ENCODE measurements at regions not wholly inside any gene's neighbourhood (a gene's known extent, or its start where the extent isn't known, plus 50 kb on each side); places are given as distances from the start of the nearest gene placed in this dataset.

DNA sequence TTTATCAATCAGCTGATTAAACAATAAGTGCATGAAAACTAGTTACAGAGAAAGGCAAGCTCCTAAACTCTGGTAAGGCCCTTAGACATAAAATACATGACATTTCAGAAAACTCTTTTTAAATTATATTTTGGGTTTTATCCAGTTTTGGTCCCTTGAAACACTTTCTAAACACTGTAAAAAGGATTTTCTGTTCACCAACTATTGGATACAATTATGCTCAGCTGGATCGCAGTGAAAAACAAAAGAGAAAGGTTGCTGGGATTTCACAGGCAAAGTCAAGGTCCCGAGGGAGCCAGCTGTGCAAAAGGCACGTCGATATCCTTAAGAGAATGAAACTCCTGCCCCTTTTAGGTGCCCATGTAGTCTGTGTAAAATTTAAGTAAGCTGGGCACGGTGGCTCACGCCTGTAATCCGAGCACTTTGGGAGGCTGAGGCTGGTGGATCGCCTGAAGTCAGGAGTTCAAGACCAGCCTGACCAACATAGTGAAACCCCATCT lies 1018.4 kb upstream of the INTU start:
- H3K9ac ChIP-seq (ENCODE audit: low read depth, low read length) = no peak overlapping the region
- no peaks in the 10 kb centered on the region for H3K36me3 ChIP-seq (ENCODE audit: insufficient read depth, low read depth, low read length)
- H3K4me3 ChIP-seq (ENCODE audit: low read length) = no peak overlapping the region
- H3K27ac ChIP-seq (ENCODE audit: low read length) = no peak overlapping the region
- no peaks in the 10 kb centered on the region for H3K27me3 ChIP-seq (ENCODE audit: insufficient read depth, low read length)
- no peaks in the 10 kb centered on the region for H3K4me1 ChIP-seq (ENCODE audit: insufficient read depth, low read length)
- H3K9me3 ChIP-seq (ENCODE audit: insufficient read depth, low read depth, low read length) = peaks cover 5% of the 10 kb centered on the region; the same call in 1 of the 2 replicates

DNA sequence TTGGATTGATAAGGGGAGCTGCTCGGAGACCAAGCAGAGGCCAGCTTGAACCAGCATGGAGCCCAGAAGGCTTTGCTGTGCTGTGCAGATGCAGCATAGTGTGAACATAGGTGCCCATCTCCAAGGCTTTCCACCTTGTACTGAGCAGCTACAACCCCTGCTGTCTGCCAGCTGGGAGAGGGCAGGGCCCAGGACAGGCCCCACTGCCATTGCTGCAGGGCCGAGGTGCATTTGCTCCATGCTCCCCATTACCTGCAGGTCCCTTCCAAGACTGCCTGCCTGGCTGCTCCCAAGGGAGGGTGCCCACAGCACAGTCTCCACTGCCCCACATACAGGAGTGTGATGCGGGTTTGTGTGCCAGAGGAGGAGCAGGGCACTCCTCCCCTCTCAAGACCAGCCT lies 1016.0 kb upstream of the INTU start:
- Histone ChIP-seq H3K9me3 (ENCODE audit: insufficient read depth, low read depth, low read length) (peaks cover 5% of the 10 kb centered on the region; the same call in 1 of the 2 replicates), H3K36me3 (ENCODE audit: insufficient read depth, low read depth, low read length) (no peaks in the 10 kb centered on the region), H3K4me1 (ENCODE audit: insufficient read depth, low read length) (no peaks in the 10 kb centered on the region), H3K27ac (ENCODE audit: low read length) (no peak overlapping the region), H3K9ac (ENCODE audit: low read depth, low read length) (no peak overlapping the region), H3K4me3 (ENCODE audit: low read length) (no peak overlapping the region), H3K27me3 (ENCODE audit: insufficient read depth, low read length) (no peaks in the 10 kb centered on the region)

DNA sequence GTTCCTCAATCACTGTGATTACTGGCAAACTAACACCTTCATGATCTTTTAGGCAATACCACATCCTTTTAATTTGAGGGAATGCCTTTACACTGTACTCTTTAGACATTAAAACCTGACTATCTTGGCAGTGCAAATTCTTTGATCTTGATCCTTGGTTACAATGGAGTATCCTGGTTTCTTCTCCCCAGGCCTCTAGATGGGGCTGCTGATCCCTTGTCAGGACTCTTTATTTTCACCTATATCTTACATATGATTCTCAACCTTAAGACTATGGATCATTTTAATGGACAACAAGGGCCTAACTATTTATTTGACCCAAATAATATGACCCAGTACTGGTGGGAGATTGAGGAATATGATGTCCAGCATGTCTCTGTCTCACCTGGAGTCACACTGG lies 1005.5 kb upstream of the INTU start:
- no peak overlapping the region for H3K4me3 ChIP-seq (ENCODE audit: low read length)

DNA sequence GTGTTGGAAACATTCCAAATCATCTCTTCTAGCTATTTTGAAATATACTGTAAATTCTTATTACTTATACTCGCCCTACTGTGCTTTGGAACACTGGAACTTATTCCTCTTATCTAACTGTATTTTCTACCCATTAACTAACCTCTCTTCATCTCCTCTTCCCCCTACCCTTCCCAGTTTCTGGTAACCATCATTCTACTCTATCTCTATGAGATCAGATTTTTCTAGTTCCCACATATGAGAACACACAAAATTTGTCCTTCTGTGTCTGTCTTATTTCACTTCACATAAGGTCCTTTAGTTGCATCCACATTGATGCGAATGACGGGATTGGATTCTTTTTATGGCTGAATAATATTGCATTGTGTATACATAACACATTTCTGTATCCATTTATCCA lies 1003.8 kb upstream of the INTU start:
- no peak overlapping the region for H3K9ac ChIP-seq (ENCODE audit: low read depth, low read length)
- H3K4me1 ChIP-seq (ENCODE audit: insufficient read depth, low read length) = no peaks in the 10 kb centered on the region
- no peak overlapping the region for H3K4me3 ChIP-seq (ENCODE audit: low read length)
- no peaks in the 10 kb centered on the region for H3K27me3 ChIP-seq (ENCODE audit: insufficient read depth, low read length)
- H3K9me3 ChIP-seq (ENCODE audit: insufficient read depth, low read depth, low read length) = no peaks in the 10 kb centered on the region
- no peaks in the 10 kb centered on the region for H3K36me3 ChIP-seq (ENCODE audit: insufficient read depth, low read depth, low read length)
- no peak overlapping the region for H3K27ac ChIP-seq (ENCODE audit: low read length)

More for the DNA sequence above, 1005.5 kb upstream of the INTU start:
- no peaks in the 10 kb centered on the region for H3K9me3 ChIP-seq (ENCODE audit: insufficient read depth, low read depth, low read length)
- no peak overlapping the region for H3K27ac ChIP-seq (ENCODE audit: low read length)
- no peaks in the 10 kb centered on the region for H3K36me3 ChIP-seq (ENCODE audit: insufficient read depth, low read depth, low read length)
- H3K9ac ChIP-seq (ENCODE audit: low read depth, low read length) = no peak overlapping the region
- no peaks in the 10 kb centered on the region for H3K27me3 ChIP-seq (ENCODE audit: insufficient read depth, low read length)
- H3K4me1 ChIP-seq (ENCODE audit: insufficient read depth, low read length) = no peaks in the 10 kb centered on the region

DNA sequence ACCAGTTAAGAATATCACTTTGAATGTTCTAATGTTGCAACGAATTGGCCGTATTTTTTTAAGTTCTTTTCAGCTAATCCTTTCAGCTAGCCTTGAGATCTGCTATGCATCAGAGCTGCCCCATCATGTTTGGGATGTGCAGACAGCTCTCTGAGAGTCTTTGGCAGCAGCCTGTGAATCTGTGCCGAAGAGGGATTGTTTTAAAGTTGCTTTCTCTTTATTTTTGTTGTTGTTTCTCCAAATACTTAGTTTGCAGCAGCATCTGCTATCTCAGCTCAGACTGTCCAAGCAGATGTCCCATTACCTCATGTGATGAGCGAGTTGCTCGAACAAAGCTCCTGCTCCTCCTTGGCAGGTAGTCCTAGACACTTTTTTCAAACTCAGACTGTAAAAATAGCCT lies 1002.5 kb upstream of the INTU start:
- Histone ChIP-seq H3K4me1 (ENCODE audit: insufficient read depth, low read length) (no peaks in the 10 kb centered on the region), H3K4me3 (ENCODE audit: low read length) (no peak overlapping the region), H3K36me3 (ENCODE audit: insufficient read depth, low read depth, low read length) (no peaks in the 10 kb centered on the region), H3K9me3 (ENCODE audit: insufficient read depth, low read depth, low read length) (no peaks in the 10 kb centered on the region), H3K27ac (ENCODE audit: low read length) (no peak overlapping the region), H3K9ac (ENCODE audit: low read depth, low read length) (no peak overlapping the region), H3K27me3 (ENCODE audit: insufficient read depth, low read length) (no peaks in the 10 kb centered on the region)

DNA sequence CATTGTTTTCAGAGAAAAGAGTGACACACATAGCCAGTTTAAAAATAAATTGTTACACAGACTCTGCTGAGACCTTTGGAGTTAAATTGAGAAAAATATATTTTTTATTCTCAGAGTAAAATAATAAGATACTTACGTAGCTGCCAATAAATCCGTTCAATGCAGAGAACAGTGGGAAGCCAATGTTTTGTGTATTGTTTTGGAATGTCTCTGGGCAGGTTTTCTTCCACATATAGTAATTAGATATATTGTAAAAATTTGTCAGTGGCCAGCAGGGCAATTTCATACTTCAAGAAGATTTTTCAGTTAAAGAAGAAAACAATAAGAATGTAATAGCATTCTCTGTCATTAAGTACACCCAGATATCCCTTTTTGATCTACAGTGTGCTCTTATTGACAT lies 999.5 kb upstream of the INTU start:
- H3K36me3 ChIP-seq (ENCODE audit: insufficient read depth, low read depth, low read length) = no peaks in the 10 kb centered on the region
- no peak overlapping the region for H3K27ac ChIP-seq (ENCODE audit: low read length)
- no peak overlapping the region for H3K9ac ChIP-seq (ENCODE audit: low read depth, low read length)
- H3K27me3 ChIP-seq (ENCODE audit: insufficient read depth, low read length) = no peaks in the 10 kb centered on the region
- no peaks in the 10 kb centered on the region for H3K9me3 ChIP-seq (ENCODE audit: insufficient read depth, low read depth, low read length)
- no peaks in the 10 kb centered on the region for H3K4me1 ChIP-seq (ENCODE audit: insufficient read depth, low read length)
- H3K4me3 ChIP-seq (ENCODE audit: low read length) = no peak overlapping the region

DNA sequence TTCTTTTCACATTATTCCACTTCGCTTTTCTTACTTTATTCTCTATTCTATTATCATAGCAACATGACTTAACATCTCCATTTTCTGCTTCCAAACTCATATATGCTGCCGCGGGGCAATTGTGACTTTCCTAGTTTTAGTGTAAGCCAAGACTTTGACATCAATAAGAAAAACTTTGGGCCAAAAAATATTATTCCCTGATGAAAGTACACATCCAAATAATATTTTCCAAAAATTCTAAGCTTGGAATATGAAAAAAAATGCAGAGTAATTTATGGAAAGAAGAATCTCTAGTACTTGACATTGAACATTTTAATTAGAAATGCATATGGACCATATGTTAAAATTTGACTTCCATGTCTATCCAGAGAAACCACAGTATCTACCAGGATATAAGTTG lies 995.1 kb upstream of the INTU start:
- Histone ChIP-seq H3K36me3 (ENCODE audit: insufficient read depth, low read depth, low read length) (no peaks in the 10 kb centered on the region), H3K9me3 (ENCODE audit: insufficient read depth, low read depth, low read length) (no peaks in the 10 kb centered on the region), H3K4me3 (ENCODE audit: low read length) (no peak overlapping the region), H3K27me3 (ENCODE audit: insufficient read depth, low read length) (no peaks in the 10 kb centered on the region), H3K4me1 (ENCODE audit: insufficient read depth, low read length) (no peaks in the 10 kb centered on the region), H3K9ac (ENCODE audit: low read depth, low read length) (no peak overlapping the region), H3K27ac (ENCODE audit: low read length) (no peak overlapping the region)

DNA sequence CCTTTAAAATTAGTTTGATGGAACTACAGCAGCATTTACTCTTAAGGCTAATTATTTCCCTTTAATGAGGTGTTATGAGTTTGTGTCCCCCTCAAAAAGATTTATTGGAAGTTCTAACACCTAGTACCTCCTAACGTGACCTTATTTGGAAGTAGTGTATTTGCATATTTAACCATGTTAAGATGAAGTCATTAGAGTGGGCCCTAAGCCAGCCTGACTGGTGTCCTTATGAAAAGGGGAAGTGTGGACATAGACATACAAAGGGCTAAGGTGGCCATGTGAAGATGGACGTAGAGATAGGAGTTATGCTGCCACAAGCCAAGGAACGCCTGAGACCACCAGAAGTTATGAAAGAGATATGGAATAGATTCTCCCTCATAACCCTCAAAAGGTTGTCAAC lies 985.4 kb upstream of the INTU start:
- H3K4me3 ChIP-seq (ENCODE audit: low read length) = no peak overlapping the region
- H3K27ac ChIP-seq (ENCODE audit: low read length) = no peak overlapping the region
- no peaks in the 10 kb centered on the region for H3K36me3 ChIP-seq (ENCODE audit: insufficient read depth, low read depth, low read length)
- H3K9me3 ChIP-seq (ENCODE audit: insufficient read depth, low read depth, low read length) = no peaks in the 10 kb centered on the region
- H3K27me3 ChIP-seq (ENCODE audit: insufficient read depth, low read length) = no peaks in the 10 kb centered on the region
- no peak overlapping the region for H3K9ac ChIP-seq (ENCODE audit: low read depth, low read length)
- H3K4me1 ChIP-seq (ENCODE audit: insufficient read depth, low read length) = no peaks in the 10 kb centered on the region

DNA sequence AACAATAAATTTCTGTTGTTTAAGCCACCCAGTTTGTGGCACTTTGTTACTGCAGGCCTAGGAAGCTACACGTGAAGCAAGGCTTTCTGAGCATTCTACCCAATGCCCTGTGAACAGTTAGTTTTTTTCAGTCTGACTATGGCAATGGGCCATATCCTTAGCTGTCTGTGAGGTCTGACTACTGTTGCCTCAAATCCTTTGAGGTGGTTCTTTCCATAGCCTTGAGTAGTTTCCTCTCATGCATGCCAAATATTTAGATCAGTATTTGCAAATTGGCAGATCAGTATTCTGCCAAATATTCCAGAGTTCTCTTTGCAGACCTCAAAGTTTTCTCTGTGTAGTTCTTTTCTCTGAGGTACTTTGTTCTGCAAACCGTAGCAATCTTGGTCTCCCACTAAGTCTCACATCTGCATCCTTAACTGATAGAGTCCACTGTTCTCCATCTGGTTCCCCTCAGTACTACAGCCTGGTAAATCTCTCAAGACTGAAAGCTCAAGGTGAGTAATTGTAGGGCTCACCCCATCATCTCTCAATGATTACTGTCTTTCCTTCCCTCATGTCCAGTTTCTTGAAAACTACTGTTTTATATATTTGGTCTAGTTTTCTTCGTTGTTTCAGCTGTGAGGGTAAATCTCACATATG lies 984.9 kb upstream of the INTU start:
- Histone ChIP-seq H3K4me3 (ENCODE audit: low read length) (no peak overlapping the region), H3K4me1 (ENCODE audit: insufficient read depth, low read length) (no peaks in the 10 kb centered on the region), H3K27me3 (ENCODE audit: insufficient read depth, low read length) (no peaks in the 10 kb centered on the region), H3K9me3 (ENCODE audit: insufficient read depth, low read depth, low read length) (no peaks in the 10 kb centered on the region), H3K36me3 (ENCODE audit: insufficient read depth, low read depth, low read length) (no peaks in the 10 kb centered on the region), H3K9ac (ENCODE audit: low read depth, low read length) (no peak overlapping the region), H3K27ac (ENCODE audit: low read length) (no peak overlapping the region)

DNA sequence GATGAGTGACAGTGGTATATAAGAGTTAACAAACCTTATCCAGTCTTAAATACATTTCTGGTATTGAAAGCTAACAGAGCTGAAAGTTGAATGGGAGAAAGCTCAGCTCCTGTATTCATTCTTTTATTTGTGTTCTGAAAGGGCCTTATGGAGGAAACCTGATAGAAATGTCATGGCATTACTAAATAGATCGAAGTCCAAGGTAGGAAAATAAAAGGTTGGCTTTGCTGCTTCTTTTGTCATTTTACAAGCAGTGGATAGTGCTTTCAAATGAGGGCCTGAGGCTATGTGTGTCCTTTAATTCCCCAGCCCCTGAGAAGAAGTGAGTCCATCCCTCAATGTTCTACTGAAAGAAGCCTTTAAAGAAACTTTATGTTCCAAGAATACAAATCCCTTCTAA lies 974.3 kb upstream of the INTU start:
- no peak overlapping the region for H3K27ac ChIP-seq (ENCODE audit: low read length)
- no peaks in the 10 kb centered on the region for H3K9me3 ChIP-seq (ENCODE audit: insufficient read depth, low read depth, low read length)

DNA sequence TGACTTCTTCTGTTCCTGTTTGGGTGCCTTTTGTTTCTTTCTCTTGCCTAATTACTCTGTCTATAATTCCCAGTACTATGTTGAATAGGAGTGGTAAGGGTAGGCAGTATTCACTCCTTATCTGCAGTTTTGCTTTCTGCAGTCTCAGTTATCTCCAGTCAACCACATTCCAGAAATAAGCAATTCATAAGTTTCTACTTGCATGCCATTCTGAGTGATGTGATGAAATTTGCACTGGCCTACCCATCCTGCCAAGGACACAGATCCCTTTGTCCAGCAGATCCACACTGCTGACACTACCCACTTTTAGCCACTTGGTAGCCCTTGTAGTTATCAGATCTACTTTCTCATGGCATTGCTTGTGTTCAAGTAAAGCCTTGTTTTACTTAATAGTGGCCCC lies 971.6 kb upstream of the INTU start:
- Histone ChIP-seq H3K36me3 (ENCODE audit: insufficient read depth, low read depth, low read length) (no peaks in the 10 kb centered on the region), H3K4me3 (ENCODE audit: low read length) (no peak overlapping the region), H3K27ac (ENCODE audit: low read length) (no peak overlapping the region), H3K27me3 (ENCODE audit: insufficient read depth, low read length) (no peaks in the 10 kb centered on the region), H3K4me1 (ENCODE audit: insufficient read depth, low read length) (no peaks in the 10 kb centered on the region), H3K9ac (ENCODE audit: low read depth, low read length) (no peak overlapping the region), H3K9me3 (ENCODE audit: insufficient read depth, low read depth, low read length) (no peaks in the 10 kb centered on the region)

More for the DNA sequence above, 974.3 kb upstream of the INTU start:
- H3K4me3 ChIP-seq (ENCODE audit: low read length) = no peak overlapping the region
- H3K4me1 ChIP-seq (ENCODE audit: insufficient read depth, low read length) = no peaks in the 10 kb centered on the region
- H3K36me3 ChIP-seq (ENCODE audit: insufficient read depth, low read depth, low read length) = no peaks in the 10 kb centered on the region
- H3K27me3 ChIP-seq (ENCODE audit: insufficient read depth, low read length) = no peaks in the 10 kb centered on the region
- H3K9ac ChIP-seq (ENCODE audit: low read depth, low read length) = no peak overlapping the region

DNA sequence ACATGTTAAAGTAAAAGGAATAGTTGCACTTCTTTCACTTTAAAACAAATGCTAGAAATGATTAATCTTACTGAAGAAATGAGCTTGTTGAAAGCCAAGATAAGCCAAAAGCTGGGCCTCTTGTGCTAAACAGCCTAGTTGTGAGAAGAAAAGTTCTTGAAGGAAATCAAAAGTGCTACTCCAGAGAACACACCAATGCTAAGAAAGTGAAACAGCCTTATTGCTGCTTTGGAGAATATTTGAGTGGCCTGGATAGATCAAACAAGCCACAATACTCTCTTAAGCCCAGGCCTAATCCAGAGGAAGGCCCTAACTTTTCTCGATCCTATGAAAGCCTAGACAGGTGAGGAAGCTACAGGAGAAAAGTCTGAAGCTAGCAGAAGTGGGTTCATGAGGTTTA lies 967.9 kb upstream of the INTU start:
- Histone ChIP-seq H3K36me3 (ENCODE audit: insufficient read depth, low read depth, low read length) (no peaks in the 10 kb centered on the region), H3K9me3 (ENCODE audit: insufficient read depth, low read depth, low read length) (no peaks in the 10 kb centered on the region), H3K9ac (ENCODE audit: low read depth, low read length) (no peak overlapping the region), H3K27me3 (ENCODE audit: insufficient read depth, low read length) (no peaks in the 10 kb centered on the region), H3K4me3 (ENCODE audit: low read length) (no peak overlapping the region), H3K27ac (ENCODE audit: low read length) (no peak overlapping the region), H3K4me1 (ENCODE audit: insufficient read depth, low read length) (no peaks in the 10 kb centered on the region)

Measured in iPS-20b (cell line).